NB4 (cell line): ENCODE measurements at regions not wholly inside any gene's neighbourhood (a gene's known extent, or its start where the extent isn't known, plus 50 kb on each side); places are given as distances from the start of the nearest gene placed in this dataset.

Experiments
- DNase-seq: peaks from one replicate; pipeline ENCODE4 v3.0.0; 2010; ENCODE audit warnings: low read depth
- H3K4me3 ChIP-seq: one replicate; pipeline ENCODE4 v1.5.1; 2011; ENCODE audit warnings: mild to moderate bottlenecking, low read depth, low read length, moderate library complexity
- MYC ChIP-seq: IDR thresholded peaks from 2 replicates; pipeline ENCODE4 v1.6.1; 2011; ENCODE audit warnings: low read depth, low read length
- POLR2A ChIP-seq: IDR thresholded peaks from 2 replicates; pipeline ENCODE4 v1.6.1; 2011; ENCODE audit warnings: mild to moderate bottlenecking; ENCODE audit not compliant: insufficient read length; ENCODE audit errors: extremely low read depth
- TF ChIP-seq, protein P1 (sequence below): IDR thresholded peaks from 2 replicates; pipeline ENCODE4 v1.6.1; 2011; ENCODE audit warnings: low read depth, low read length
- TF ChIP-seq, protein P2 (sequence below): IDR thresholded peaks from one replicate; pipeline ENCODE4 v1.5.1; 2012; ENCODE audit warnings: low read depth, low read length

DNA sequence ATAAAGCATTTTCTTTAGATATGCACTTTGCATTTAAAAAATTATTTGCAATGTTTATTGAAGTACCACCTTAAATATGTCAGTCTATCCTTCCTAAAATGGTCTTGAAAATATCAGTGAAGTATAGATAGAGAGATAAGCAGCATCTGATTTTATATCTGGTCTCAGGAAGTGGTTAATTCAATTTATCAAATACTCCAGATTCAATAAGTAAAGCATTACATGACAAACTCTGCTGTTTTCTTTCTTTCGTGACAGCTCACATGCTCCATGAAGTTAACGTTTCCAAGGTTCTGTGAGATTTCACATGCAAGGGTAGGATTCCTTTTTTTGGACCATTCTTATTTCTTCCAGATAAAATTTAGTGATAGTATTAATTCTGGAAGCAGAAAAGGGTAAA is 775.4 kb upstream of the ROBO1 start:
- no peak for DNase-seq

DNA sequence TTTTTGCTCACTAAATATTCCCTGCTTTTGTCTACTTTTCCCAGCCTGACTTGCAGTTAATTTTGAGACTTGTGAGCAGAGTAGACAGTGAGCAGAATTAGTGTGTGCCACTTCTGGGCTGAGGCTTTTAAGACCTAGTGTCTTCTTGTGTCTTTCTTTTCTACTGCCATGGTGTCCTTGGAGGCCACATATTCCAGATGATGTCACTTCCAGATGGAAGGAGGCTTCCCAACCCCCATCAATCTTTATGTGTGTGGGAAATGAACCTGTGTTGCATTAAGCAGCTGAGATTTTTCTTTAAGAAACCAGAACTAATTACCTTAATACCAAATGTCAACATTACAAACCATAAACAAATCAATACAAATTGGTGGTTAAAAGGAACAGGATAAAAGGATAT is 774.7 kb upstream of the ROBO1 start:
- TF ChIP-seq MYC (no peak), POLR2A (no peak)
- TF ChIP-seq, protein P1, sequence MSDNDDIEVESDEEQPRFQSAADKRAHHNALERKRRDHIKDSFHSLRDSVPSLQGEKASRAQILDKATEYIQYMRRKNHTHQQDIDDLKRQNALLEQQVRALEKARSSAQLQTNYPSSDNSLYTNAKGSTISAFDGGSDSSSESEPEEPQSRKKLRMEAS: no peak
- TF ChIP-seq, protein P2, sequence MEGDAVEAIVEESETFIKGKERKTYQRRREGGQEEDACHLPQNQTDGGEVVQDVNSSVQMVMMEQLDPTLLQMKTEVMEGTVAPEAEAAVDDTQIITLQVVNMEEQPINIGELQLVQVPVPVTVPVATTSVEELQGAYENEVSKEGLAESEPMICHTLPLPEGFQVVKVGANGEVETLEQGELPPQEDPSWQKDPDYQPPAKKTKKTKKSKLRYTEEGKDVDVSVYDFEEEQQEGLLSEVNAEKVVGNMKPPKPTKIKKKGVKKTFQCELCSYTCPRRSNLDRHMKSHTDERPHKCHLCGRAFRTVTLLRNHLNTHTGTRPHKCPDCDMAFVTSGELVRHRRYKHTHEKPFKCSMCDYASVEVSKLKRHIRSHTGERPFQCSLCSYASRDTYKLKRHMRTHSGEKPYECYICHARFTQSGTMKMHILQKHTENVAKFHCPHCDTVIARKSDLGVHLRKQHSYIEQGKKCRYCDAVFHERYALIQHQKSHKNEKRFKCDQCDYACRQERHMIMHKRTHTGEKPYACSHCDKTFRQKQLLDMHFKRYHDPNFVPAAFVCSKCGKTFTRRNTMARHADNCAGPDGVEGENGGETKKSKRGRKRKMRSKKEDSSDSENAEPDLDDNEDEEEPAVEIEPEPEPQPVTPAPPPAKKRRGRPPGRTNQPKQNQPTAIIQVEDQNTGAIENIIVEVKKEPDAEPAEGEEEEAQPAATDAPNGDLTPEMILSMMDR: no peak
- no peak overlapping the region for H3K4me3 ChIP-seq
- DNase-seq: no peak

More for the DNA sequence above, 775.4 kb upstream of the ROBO1 start:
- TF ChIP-seq POLR2A: no peak
- TF ChIP-seq, protein P1: no peak
- no peak for TF ChIP-seq MYC
- TF ChIP-seq, protein P2: no peak
- H3K4me3 ChIP-seq: no peak overlapping the region

DNA sequence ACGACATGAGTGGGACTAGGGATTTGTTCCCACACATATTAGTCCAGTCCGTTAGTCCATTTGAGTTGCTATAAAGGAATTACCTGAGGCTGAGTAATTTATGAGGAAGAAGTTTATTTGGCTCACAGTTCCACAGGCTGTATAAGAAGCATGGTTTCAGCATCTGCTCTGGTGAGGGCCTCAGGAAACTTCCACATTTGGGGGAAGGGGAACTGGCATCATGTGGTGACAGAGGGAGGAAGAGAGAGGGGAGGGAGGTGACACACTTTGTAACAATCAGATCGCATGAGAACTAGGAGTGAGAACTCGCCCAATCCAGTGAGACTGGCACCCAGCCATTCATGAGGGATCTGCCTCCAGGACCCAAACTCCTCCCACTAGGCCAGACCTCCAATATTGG is 769.9 kb upstream of the ROBO1 start:
- TF ChIP-seq, protein P1: no peak
- TF ChIP-seq, protein P2: no peak
- no peak for TF ChIP-seq MYC
- TF ChIP-seq POLR2A: no peak
- no peak for DNase-seq
- H3K4me3 ChIP-seq: no peak overlapping the region

DNA sequence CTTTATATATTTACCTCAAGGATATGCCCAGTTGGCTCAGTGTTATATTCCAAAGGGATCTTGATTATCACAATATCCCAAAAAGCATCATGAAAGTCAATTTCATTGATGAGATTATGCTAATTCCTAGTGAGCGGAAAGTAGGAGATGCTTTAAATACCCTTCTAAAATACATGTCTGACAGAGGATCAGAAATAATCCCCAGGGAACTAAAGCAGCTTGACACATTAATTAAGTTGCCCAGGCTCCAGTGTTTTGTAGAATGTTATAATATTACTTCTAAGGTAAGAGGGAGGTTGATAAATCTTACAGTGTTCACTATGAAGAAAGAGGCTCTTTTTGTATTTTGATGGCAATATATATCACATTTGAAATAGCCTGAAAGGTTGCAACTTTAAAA is 767.5 kb upstream of the ROBO1 start:
- H3K4me3 ChIP-seq: no peak overlapping the region
- TF ChIP-seq, protein P2: no peak
- TF ChIP-seq POLR2A: no peak
- TF ChIP-seq, protein P1: no peak
- no peak for TF ChIP-seq MYC
- no peak for DNase-seq

DNA sequence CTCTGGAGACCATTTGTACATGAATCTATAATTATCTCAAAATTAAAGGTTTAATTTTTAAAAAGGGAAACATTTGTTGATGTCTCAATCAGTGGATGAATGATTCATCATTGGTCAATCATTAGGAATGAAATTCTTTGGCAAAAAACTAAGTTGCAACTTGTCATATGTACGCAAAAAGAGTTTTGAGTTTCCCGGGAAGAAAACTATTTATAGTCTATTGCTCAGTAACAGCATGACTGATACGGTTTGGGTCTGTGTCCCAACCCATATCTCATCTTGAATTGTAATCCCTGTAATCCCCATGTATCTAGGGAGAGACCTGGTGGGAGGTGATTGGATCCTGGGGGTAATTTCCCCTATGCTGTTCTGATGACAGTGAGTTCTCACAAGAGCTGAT is 765.8 kb upstream of the ROBO1 start:
- no peak for DNase-seq
- TF ChIP-seq, protein P1: no peak
- TF ChIP-seq MYC (no peak), POLR2A (no peak)
- TF ChIP-seq, protein P2: no peak
- H3K4me3 ChIP-seq: no peak overlapping the region

DNA sequence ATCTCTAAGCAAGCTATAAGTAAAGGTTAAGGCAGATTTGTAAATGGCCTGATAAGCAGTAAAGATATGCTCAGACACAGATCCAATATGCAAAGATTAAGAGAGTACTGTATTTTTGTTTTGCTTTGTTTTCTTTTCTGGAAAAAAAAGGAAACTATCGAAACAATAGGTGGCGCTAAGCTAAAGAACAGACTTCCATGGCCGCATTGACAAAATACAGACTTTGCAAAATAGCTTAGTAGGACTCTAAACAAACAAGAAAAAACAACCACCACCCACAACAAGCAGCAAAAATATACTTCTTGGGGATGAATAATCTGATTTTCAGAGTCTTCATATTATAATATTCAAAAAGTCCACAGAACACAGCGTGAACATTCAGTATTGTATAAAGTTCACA is 758.4 kb upstream of the ROBO1 start:
- TF ChIP-seq, protein P1: no peak
- TF ChIP-seq POLR2A: no peak
- TF ChIP-seq, protein P2: no peak
- no peak for TF ChIP-seq MYC
- no peak overlapping the region for H3K4me3 ChIP-seq

More for the DNA sequence above, 758.4 kb upstream of the ROBO1 start:
- no peak for DNase-seq
